ENCODE measurements at regions not wholly inside any gene's neighbourhood (a gene's known extent, or its start where the extent isn't known, plus 50 kb on each side); places are given as distances from the start of the nearest gene placed in this dataset.

DNA sequence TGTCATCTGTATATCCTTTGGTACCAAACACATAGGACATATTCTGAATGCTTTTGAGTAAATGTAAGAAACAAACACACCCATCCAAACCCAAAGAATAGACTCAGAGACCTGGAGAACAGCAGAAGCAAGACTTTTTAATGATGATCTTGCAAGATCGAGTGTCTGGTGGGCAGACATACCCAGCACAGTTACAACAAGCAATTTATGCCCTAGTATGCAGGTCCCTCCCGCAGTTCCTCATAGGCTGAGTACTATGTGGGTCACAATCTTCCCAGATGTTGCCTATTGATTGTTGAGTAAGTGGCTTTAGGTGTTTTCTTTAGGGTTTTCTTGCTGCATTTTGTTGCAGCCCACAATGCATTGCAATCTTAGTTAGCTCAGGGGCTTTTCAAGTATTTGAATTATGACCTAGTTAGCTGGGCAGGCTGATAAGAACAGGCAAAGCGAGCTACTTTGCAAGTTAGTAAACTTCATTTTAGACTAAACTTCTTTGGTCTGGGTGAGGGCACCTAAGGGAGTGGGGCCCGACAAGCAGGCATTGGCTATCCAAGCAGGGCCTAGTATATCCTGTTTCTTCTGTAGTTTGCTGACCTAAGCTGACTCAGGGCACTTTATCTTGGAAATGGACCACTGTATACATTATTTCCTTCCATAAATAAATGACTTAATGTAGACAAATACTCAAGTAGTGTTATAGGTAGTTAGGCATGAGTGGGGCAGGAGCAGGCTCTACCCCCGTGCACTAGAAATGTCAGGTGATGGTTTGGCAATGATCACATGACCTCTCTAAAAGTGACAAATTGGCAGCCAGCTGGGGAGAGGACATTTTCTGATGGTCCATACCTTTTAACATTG is 87.3 kb upstream of the LIPC start:
- Histone ChIP-seq H3K27ac (no peak overlapping the region), H3K4me1 (no peaks in the 10 kb centered on the region), H3K36me3 (no peaks in the 10 kb centered on the region), H3K4me3 (no peak overlapping the region), H3K9me3 (no peaks in the 10 kb centered on the region), H3K27me3 (no peaks in the 10 kb centered on the region)
- TF ChIP-seq POLR2A (IDR thresholded peaks at IDR 0.05) (no peak), POLR2AphosphoS5 (IDR thresholded peaks at IDR 0.05) (no peak)
- TF ChIP-seq, protein P1, sequence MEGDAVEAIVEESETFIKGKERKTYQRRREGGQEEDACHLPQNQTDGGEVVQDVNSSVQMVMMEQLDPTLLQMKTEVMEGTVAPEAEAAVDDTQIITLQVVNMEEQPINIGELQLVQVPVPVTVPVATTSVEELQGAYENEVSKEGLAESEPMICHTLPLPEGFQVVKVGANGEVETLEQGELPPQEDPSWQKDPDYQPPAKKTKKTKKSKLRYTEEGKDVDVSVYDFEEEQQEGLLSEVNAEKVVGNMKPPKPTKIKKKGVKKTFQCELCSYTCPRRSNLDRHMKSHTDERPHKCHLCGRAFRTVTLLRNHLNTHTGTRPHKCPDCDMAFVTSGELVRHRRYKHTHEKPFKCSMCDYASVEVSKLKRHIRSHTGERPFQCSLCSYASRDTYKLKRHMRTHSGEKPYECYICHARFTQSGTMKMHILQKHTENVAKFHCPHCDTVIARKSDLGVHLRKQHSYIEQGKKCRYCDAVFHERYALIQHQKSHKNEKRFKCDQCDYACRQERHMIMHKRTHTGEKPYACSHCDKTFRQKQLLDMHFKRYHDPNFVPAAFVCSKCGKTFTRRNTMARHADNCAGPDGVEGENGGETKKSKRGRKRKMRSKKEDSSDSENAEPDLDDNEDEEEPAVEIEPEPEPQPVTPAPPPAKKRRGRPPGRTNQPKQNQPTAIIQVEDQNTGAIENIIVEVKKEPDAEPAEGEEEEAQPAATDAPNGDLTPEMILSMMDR (IDR thresholded peaks at IDR 0.05), result no peak
- intact Hi-C loops (cut with DNase I; ENCODE audit: low total_unique reads), result no loop called here
- DNase-seq (ENCODE audit: low spot score in 2 of 2), result no peak

DNA sequence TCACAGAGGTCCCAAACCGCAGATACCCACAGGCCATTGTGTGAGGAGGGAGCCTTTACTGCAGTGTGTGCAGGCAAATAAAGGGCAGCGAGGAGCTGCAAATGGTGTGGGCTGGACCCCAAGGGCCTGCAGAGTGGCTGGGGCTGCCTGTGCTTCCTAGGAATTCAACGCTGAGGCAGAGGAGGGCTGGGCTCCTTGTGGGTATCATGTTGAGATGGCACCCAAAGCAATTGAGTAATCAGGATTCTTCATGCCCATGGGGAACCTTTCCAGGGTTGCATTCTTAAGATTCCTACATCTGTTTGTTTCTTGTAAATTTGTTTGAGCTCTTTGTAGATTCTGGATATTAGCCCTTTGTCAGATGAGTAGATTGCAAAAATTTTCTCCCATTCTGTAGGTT is 85.4 kb upstream of the LIPC start:
- TF ChIP-seq, protein P1 (IDR thresholded peaks at IDR 0.05), result no peak
- TF ChIP-seq POLR2A (IDR thresholded peaks at IDR 0.05) (no peak), POLR2AphosphoS5 (IDR thresholded peaks at IDR 0.05) (no peak)
- intact Hi-C loops (cut with DNase I; ENCODE audit: low total_unique reads), result no loop called here

DNA sequence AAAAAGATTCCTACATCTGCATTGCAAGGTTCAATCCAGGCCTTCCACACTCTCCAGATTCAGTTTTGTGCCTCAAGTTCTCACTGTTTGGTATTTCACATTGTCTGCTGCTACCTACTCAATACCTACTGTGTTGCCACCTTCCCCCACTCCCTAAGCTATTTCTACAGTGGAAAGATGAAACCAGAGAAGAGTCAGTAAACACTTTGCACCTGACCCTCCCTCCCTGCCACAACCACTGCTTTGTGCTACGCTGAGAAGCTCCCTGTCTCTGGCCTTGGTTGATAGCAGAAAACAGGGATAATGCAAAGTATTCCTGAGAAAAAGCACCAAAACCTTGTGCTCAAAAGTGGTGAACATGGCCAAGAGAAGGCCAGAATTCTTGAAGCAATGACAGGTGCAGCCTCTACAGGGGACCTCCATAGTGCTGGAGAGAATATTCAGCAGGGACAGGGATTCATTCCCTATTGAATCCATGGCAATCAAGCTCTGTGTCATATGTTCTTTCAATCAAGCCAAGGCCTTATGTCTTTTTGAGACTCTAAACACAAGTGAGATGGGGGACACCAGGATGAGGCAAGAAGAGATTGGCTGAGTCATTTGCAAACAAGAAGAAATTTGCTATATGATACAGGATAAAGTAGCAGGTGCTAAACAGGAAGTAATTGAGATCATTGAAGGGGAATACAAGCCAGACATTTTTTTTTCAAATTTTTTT is 83.5 kb upstream of the LIPC start:
- Histone ChIP-seq H3K4me1 (no peaks in the 10 kb centered on the region), H3K9me3 (no peaks in the 10 kb centered on the region), H3K27ac (no peak overlapping the region), H3K27me3 (no peaks in the 10 kb centered on the region), H3K4me3 (no peak overlapping the region), H3K36me3 (no peaks in the 10 kb centered on the region)
- intact Hi-C loops (cut with DNase I; ENCODE audit: low total_unique reads), result no loop called here
- DNase-seq (ENCODE audit: low spot score in 2 of 2), result no peak
- TF ChIP-seq POLR2AphosphoS5 (IDR thresholded peaks at IDR 0.05), result no peak
- no peak for TF ChIP-seq POLR2A (IDR thresholded peaks at IDR 0.05)
- TF ChIP-seq, protein P1 (IDR thresholded peaks at IDR 0.05), result no peak

More for the DNA sequence above, 85.4 kb upstream of the LIPC start:
- H3K27me3 ChIP-seq, result no peaks in the 10 kb centered on the region
- H3K9me3 ChIP-seq, result no peaks in the 10 kb centered on the region
- H3K36me3 ChIP-seq, result no peaks in the 10 kb centered on the region
- DNase-seq (ENCODE audit: low spot score in 2 of 2), result no peak
- no peaks in the 10 kb centered on the region for H3K4me1 ChIP-seq
- H3K27ac ChIP-seq, result no peak overlapping the region
- H3K4me3 ChIP-seq, result no peak overlapping the region

DNA sequence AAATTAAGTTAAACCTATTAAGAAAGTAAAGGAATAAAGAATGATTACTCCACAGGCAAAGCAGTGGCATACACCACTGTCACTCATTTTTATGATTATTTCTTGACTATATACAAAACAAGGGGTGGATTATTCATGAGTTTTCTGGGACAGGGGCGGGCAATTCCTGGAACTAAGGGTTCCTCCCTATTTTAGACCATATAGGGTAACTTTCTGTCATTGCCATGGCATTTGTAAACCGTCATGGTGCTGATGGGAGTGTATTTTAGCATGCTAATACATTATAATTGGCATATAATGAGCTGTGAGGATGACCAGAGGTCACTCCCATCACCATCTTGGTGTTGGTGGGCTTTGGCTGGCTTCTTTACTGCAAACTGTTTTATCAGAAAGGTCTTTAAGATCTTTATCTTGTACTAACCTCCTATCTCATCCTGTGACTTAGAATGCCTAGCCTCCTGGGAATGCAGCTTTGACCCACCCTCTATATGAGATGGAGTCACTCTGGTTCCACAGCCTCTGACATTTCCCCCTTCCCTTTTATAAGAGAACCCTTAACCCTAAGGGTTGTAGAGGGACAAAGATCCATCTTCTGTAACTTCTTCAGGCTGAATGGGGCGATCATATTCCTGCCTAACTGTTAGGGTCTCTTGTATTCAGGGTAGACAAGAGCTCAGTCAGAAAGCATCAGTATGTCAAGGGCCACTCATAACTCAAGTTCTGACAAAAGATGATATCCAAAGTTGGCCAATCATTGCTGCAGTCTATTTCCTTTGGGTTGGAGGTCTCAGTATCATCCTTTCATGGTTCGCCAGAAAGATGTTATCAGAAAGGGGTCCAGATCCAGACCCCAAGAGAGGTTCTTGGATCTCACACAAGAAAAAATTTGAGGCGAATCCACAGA is 79.5 kb upstream of the LIPC start:
- no peak for TF ChIP-seq POLR2AphosphoS5 (IDR thresholded peaks at IDR 0.05)
- TF ChIP-seq, protein P1 (IDR thresholded peaks at IDR 0.05), result no peak
- Histone ChIP-seq H3K9me3 (no peaks in the 10 kb centered on the region), H3K4me3 (no peak overlapping the region), H3K27me3 (no peaks in the 10 kb centered on the region), H3K36me3 (no peaks in the 10 kb centered on the region), H3K4me1 (no peaks in the 10 kb centered on the region), H3K27ac (no peak overlapping the region)
- intact Hi-C loops (cut with DNase I; ENCODE audit: low total_unique reads), result no loop called here
- DNase-seq (ENCODE audit: low spot score in 2 of 2), result no peak

Measured in breast epithelium (tissue), 4 donors.